ENCODE measurements at regions not wholly inside any gene's neighbourhood (a gene's known extent, or its start where the extent isn't known, plus 50 kb on each side); places are given as distances from the start of the nearest gene placed in this dataset.

DNA sequence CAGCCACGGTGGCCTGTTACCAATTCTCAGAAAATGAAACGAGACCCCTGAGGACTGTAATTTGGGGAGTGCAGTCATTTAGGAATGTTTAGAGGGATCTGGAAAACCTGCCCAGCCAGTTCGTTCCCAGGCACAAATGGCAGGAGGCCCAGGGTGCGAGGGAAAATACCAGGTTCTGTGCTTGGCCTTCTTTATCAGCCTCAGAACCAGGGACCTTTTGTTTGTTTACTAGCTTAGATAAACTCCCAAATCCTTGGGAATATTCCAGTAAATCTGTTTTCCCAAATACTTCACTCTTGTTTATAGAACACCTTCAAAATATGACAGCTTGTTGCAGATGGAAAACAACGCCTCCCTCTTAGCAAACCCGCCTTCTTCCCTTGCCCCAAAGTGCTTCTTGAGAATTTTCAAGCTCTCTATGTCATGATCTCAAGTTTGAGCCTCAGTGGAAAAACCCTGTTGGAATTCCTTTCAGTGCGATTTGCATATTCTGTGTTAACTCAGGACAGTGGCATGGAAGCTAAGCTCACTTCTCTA lies 400.3 kb upstream of the SMIM21 start:
- TF ChIP-seq, protein P1, sequence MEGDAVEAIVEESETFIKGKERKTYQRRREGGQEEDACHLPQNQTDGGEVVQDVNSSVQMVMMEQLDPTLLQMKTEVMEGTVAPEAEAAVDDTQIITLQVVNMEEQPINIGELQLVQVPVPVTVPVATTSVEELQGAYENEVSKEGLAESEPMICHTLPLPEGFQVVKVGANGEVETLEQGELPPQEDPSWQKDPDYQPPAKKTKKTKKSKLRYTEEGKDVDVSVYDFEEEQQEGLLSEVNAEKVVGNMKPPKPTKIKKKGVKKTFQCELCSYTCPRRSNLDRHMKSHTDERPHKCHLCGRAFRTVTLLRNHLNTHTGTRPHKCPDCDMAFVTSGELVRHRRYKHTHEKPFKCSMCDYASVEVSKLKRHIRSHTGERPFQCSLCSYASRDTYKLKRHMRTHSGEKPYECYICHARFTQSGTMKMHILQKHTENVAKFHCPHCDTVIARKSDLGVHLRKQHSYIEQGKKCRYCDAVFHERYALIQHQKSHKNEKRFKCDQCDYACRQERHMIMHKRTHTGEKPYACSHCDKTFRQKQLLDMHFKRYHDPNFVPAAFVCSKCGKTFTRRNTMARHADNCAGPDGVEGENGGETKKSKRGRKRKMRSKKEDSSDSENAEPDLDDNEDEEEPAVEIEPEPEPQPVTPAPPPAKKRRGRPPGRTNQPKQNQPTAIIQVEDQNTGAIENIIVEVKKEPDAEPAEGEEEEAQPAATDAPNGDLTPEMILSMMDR (IDR thresholded peaks at IDR 0.05; ENCODE audit: insufficient read depth, low read length, poor library complexity, severe bottlenecking): no peak
- no peak for TF ChIP-seq EZH2phosphoT487 (conservative IDR thresholded peaks at IDR 0.05; ENCODE audit: low read length)
